GM12891 (cell line): ENCODE measurements at regions not wholly inside any gene's neighbourhood (a gene's known extent, or its start where the extent isn't known, plus 50 kb on each side); places are given as distances from the start of the nearest gene placed in this dataset.

Source experiments
- POLR2A ChIP-seq: IDR thresholded peaks from 2 replicates; pipeline ENCODE4 v1.6.1; 2011; ENCODE audit warnings: low read depth, low read length, control low read depth
- POLR2AphosphoS5 ChIP-seq: IDR thresholded peaks from 2 replicates; pipeline ENCODE4 v1.6.1; 2011; ENCODE audit warnings: low read depth, low read length, control low read depth
- SPI1 ChIP-seq: IDR thresholded peaks from 2 replicates; pipeline ENCODE4 v1.6.1; 2011; ENCODE audit warnings: low read depth, low read length, control low read depth
- TAF1 ChIP-seq: IDR thresholded peaks from 2 replicates; pipeline ENCODE4 v1.6.1; 2011; ENCODE audit warnings: low read depth, low read length, control low read depth

DNA sequence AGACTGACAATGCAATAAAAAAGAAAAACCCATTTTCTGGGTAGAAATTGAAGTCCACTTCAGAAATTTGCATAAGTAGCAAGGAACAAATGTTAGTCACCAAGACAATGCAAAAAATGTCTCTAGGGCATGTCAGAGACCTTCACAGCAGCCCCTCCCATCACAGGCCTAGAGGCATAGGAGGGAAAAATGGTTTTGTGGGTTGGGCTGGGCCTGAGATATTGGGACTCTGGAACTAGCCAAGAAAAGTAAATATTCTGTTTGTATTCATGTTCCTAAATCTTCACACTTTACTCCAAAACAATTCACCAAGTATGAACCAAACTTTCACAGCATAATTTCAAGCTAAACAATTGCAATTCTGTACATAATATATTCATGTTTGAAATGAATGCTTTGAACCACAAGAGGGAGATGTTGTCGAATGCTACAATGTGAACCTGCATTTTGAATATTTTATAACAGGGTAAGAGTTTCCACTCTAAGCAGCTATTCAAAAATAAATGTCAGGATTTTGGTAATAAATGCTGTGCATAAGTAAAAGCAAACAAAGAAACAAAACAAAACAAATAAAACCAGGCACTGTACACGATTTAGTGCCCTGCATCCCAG, 429.2 kb downstream of the OTOL1 start:
- TF ChIP-seq POLR2A (no peak), SPI1 (no peak), POLR2AphosphoS5 (no peak), TAF1 (no peak)
